Activated CD8-positive, alpha-beta memory T cell treated with anti-CD3 and anti-CD28 coated beads, Interleukin-2, amount 10 ng/mL, durations not matched to agents 7 days and 5 days (primary cell): ENCODE measurements at regions not wholly inside any gene's neighbourhood (a gene's known extent, or its start where the extent isn't known, plus 50 kb on each side); places are given as distances from the start of the nearest gene placed in this dataset.
"Not testable (repeated sequence)": the region's sequence is repeated elsewhere in the genome, so short reads cannot be mapped to it uniquely, and the experiment has no call there.

Source experiments
- ATAC-seq: fragments of 150-1000 bp; cut with Tn5 transposase; one replicate; pipeline ENCODE4 v1.10.0; 2021; ENCODE audit warnings: moderate library complexity
- CTCF ChIA-PET: fragments of 350-600 bp; sonication (Branson Sonifier 250); formaldehyde crosslinking; loops from one replicate; lab custom pipeline; 2021; ENCODE audit warnings: antibody characterized with exemption; lab: Charles Lee
- DNase-seq: peaks from one replicate; pipeline ENCODE4 v3.0.0-alpha.2; 2020
- H3K27ac Mint-ChIP-seq: one replicate; pipeline ENCODE4 v1.8.0; 2021; ENCODE audit warnings: mild to moderate bottlenecking, mixed read lengths
- H3K27me3 Mint-ChIP-seq: one replicate; pipeline ENCODE4 v1.8.0; 2021; ENCODE audit warnings: mixed read lengths
- H3K36me3 Mint-ChIP-seq: one replicate; pipeline ENCODE4 v1.8.0; 2021; ENCODE audit warnings: mild to moderate bottlenecking, mixed read lengths
- H3K4me1 Mint-ChIP-seq: one replicate; pipeline ENCODE4 v1.8.0; 2021; ENCODE audit warnings: mixed read lengths
- H3K4me3 Mint-ChIP-seq: one replicate; pipeline ENCODE4 v1.8.0; 2021; ENCODE audit warnings: mild to moderate bottlenecking, moderate library complexity, mixed read lengths
- H3K9me3 Mint-ChIP-seq: one replicate; pipeline ENCODE4 v1.8.0; 2022; ENCODE audit warnings: low read depth, mixed read lengths

GRCh38 chr3:10695186-10695585 lies 120.8 kb upstream of the SLC6A11 start:
- H3K4me1 Mint-ChIP-seq, H3K27ac Mint-ChIP-seq, ATAC-seq, H3K4me3 Mint-ChIP-seq, CTCF ChIA-PET, DNase-seq, H3K9me3 Mint-ChIP-seq, H3K36me3 Mint-ChIP-seq: not testable (repeated sequence)
- peaks cover 16% of the 10 kb centered on the region for H3K27me3 Mint-ChIP-seq

- CTCF ChIA-PET = no interaction called here
- Mint-ChIP-seq H3K27ac (no peak overlapping the region), H3K9me3 (no peaks in the 10 kb centered on the region), H3K36me3 (no peaks in the 10 kb centered on the region), H3K27me3 (peaks cover 16% of the 10 kb centered on the region), H3K4me3 (no peak overlapping the region), H3K4me1 (no peaks in the 10 kb centered on the region)
- DNase-seq = no peak
- ATAC-seq = no peak
Observed at GRCh38 chr3:10695595-10696285, 120.3 kb upstream of the SLC6A11 start.

- Mint-ChIP-seq H3K36me3 (no peaks in the 10 kb centered on the region), H3K27me3 (peaks cover 15% of the 10 kb centered on the region), H3K4me3 (no peak overlapping the region), H3K27ac (no peak overlapping the region), H3K4me1 (no peaks in the 10 kb centered on the region), H3K9me3 (no peaks in the 10 kb centered on the region)
- no peak for ATAC-seq
- CTCF ChIA-PET = interaction anchor here (1.1 kb wide), 1 partner anchor 146 kb away, joined by 3 read pairs; no protein-coding TSS in a partner anchor
- no peak for DNase-seq
Observed at GRCh38 chr3:10697918-10698317, 118.1 kb upstream of the SLC6A11 start.

DNA sequence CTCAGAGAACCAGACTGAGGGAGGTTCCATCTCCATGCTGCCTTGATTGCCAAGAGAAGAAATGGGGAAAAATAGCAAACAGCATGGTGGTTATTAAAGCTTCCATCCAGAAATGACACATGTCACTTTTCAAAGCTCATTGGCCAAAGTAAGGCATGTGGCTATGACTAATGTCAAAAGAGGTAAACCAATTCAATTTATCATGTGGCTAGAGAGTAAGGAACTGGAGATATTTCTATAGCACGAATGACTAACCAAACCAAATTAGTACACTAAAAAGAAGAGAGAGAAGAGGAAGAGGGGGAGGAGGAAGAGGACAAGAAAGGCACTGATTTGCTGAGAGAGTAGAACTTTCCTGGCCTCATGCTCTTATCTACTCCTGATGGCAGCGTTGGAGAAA lies 115.2 kb upstream of the SLC6A11 start:
- H3K36me3 Mint-ChIP-seq = no peaks in the 10 kb centered on the region
- no peak overlapping the region for H3K27ac Mint-ChIP-seq
- peaks cover 35% of the 10 kb centered on the region for H3K27me3 Mint-ChIP-seq

GRCh38 chr3:10702961-10703740 lies 112.9 kb upstream of the SLC6A11 start:
- DNase-seq (no peak), ATAC-seq (no peak)
- no peak overlapping the region for H3K4me3 Mint-ChIP-seq
- H3K27me3 Mint-ChIP-seq = peaks cover 47% of the 10 kb centered on the region
- H3K4me1 Mint-ChIP-seq = peaks cover 5% of the 10 kb centered on the region
- CTCF ChIA-PET = no interaction called here
- H3K27ac Mint-ChIP-seq = no peak overlapping the region
- H3K9me3 Mint-ChIP-seq = no peaks in the 10 kb centered on the region
- no peaks in the 10 kb centered on the region for H3K36me3 Mint-ChIP-seq

More for the DNA sequence above, 115.2 kb upstream of the SLC6A11 start:
- CTCF ChIA-PET = interaction anchor here (1.5 kb wide), 1 partner anchor 38 kb away, joined by 4 read pairs; no protein-coding TSS in a partner anchor
- no peak for ATAC-seq
- H3K4me3 Mint-ChIP-seq = no peak overlapping the region
- H3K9me3 Mint-ChIP-seq = no peaks in the 10 kb centered on the region
- H3K4me1 Mint-ChIP-seq = no peaks in the 10 kb centered on the region
- DNase-seq = no peak

- no peaks in the 10 kb centered on the region for H3K9me3 Mint-ChIP-seq
- H3K4me3 Mint-ChIP-seq = no peak overlapping the region
- H3K36me3 Mint-ChIP-seq = no peaks in the 10 kb centered on the region
- peaks cover 5% of the 10 kb centered on the region for H3K4me1 Mint-ChIP-seq
- no peak for DNase-seq
- H3K27ac Mint-ChIP-seq = no peak overlapping the region
- H3K27me3 Mint-ChIP-seq = peaks cover 54% of the 10 kb centered on the region
- no peak for ATAC-seq
- CTCF ChIA-PET = interaction anchor here (0.8 kb wide), 1 partner anchor 285 kb away, joined by 3 read pairs; no protein-coding TSS in a partner anchor
Observed at GRCh38 chr3:10703875-10704274, 112.2 kb upstream of the SLC6A11 start.

DNA sequence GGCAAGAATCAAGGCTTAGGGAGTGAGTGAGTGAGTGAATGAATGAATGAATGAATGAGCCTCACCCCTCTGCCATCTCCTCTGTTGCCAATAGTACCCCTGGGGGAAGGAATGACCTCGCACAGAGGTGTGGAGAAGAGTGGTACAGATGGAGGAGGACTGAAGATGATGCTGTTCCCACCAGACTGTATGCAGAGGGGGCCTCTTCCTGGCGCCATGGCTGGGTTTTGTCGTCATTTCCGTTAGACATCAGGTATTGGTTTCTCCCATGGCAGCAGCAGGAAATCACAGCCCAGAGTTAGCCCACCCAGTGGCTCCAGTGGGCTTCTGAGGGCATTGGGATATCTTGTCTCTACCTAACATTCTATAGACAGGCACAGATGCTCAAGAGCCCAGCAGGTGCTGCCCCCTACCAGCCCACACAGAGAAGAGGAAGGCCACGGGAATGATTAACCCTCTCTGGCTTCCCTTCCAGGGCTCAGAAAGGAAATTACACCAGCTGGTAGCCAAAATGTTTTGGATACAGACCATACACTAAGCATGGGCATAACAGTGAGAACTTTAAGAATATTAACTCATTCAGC lies 109.8 kb upstream of the SLC6A11 start:
- CTCF ChIA-PET = interaction anchor here (1.0 kb wide), 1 partner anchor 32 kb away, joined by 3 read pairs; no protein-coding TSS in a partner anchor

DNA sequence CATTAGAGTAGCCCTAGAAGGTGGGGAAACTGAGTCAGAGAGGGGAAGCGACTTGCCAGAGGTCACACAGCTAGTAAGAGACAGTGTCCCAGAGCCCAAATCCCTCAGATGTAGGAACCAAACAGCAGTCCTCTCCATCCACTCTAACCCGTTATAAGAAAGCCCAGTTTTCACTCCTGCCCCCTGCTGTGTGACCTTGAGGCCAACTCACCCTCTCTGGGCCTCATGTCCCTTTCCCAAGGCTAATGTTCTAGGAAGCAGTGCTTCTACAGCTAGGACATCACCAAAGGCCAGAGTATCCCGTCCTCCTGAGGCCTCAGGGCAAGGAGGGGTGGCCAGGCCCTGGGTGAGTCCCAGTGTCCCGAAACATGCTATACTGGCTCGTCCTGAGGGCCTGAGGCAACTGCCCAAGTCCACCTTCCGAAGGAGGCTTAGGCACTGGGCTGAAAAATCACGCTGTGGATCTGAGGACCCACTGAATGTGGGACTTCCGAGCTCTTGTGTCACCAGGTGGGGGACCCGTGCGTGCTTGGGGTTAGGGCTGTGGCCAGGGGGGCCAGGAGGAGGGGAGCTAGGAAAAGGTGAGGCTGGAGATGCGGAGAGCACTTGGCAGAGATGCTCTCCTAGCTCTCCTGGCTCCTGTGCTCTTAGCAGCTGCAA lies 109.2 kb upstream of the SLC6A11 start:
- ATAC-seq = no peak
- H3K36me3 Mint-ChIP-seq = no peaks in the 10 kb centered on the region
- H3K4me1 Mint-ChIP-seq = peaks cover 5% of the 10 kb centered on the region
- CTCF ChIA-PET = interaction anchor here (1.0 kb wide), 1 partner anchor 32 kb away, joined by 3 read pairs; no protein-coding TSS in a partner anchor
- H3K27me3 Mint-ChIP-seq = peaks cover 72% of the 10 kb centered on the region
- no peaks in the 10 kb centered on the region for H3K9me3 Mint-ChIP-seq
- no peak for DNase-seq
- no peak overlapping the region for H3K27ac Mint-ChIP-seq
- H3K4me3 Mint-ChIP-seq = no peak overlapping the region

More for the DNA sequence above, 109.8 kb upstream of the SLC6A11 start:
- peaks cover 5% of the 10 kb centered on the region for H3K4me1 Mint-ChIP-seq
- peaks cover 72% of the 10 kb centered on the region for H3K27me3 Mint-ChIP-seq
- no peaks in the 10 kb centered on the region for H3K9me3 Mint-ChIP-seq
- H3K27ac Mint-ChIP-seq = no peak overlapping the region
- no peaks in the 10 kb centered on the region for H3K36me3 Mint-ChIP-seq
- H3K4me3 Mint-ChIP-seq = no peak overlapping the region
- no peak for DNase-seq
- no peak for ATAC-seq

GRCh38 chr3:10707400-10708215 lies 108.4 kb upstream of the SLC6A11 start:
- Mint-ChIP-seq H3K4me1 (peaks cover 5% of the 10 kb centered on the region), H3K4me3 (no peak overlapping the region), H3K36me3 (no peaks in the 10 kb centered on the region), H3K27me3 (peaks cover 75% of the 10 kb centered on the region), H3K27ac (no peak overlapping the region), H3K9me3 (no peaks in the 10 kb centered on the region)
- DNase-seq (no peak), ATAC-seq (no peak)
- CTCF ChIA-PET = interaction anchor here (1.0 kb wide), 1 partner anchor 31 kb away, joined by 3 read pairs; no protein-coding TSS in a partner anchor

DNA sequence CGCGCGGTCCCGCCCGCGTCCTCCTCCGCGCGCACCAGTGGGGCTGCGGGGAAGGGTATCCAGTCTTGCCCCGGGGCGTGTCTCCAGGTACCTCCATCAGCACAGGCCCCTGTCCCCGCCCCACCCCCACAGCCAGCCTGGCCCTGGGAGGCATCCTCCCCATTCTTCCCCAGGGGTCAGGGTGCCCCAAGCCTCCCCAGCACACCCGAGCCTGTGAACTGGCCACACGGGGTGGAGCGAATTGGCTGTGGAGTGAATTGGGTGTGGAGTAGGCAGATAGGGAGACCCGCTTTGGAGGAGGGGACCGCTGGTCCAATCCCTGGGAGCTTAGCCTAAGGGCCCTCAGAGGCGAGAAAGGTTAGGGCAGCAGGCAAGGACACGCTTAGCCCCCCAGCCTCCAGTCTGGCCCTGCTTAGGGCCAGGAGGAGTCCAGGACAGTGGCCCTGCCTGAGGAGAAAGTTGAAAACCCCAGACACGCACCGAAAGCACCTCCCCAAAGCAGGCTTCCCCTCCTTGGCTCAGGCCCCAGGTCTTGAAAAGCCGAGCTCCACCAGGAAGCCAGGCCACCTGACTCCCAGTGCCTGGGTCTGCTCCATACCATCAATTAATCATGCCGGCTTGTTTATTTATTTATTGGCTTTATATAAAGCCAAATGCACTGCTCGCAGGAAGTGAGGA lies 107.7 kb upstream of the SLC6A11 start:
- ATAC-seq = no peak
- no peak for DNase-seq
- Mint-ChIP-seq H3K27me3 (peaks cover 69% of the 10 kb centered on the region), H3K9me3 (no peaks in the 10 kb centered on the region), H3K4me3 (no peak overlapping the region), H3K27ac (no peak overlapping the region), H3K36me3 (no peaks in the 10 kb centered on the region), H3K4me1 (peaks cover 5% of the 10 kb centered on the region)
- CTCF ChIA-PET = interaction anchor here (1.1 kb wide), 1 partner anchor 17 kb away, joined by 3 read pairs; no protein-coding TSS in a partner anchor

GRCh38 chr3:10709110-10709781 lies 106.8 kb upstream of the SLC6A11 start:
- ATAC-seq (no peak), DNase-seq (no peak)
- Mint-ChIP-seq H3K27ac (no peak overlapping the region), H3K4me3 (no peak overlapping the region), H3K4me1 (peaks cover 5% of the 10 kb centered on the region), H3K36me3 (no peaks in the 10 kb centered on the region), H3K9me3 (no peaks in the 10 kb centered on the region), H3K27me3 (peaks cover 61% of the 10 kb centered on the region)
- CTCF ChIA-PET = interaction anchor here (1.1 kb wide), 1 partner anchor 16 kb away, joined by 3 read pairs; no protein-coding TSS in a partner anchor
